ENCODE measurements at regions not wholly inside any gene's neighbourhood (a gene's known extent, or its start where the extent isn't known, plus 50 kb on each side); places are given as distances from the start of the nearest gene placed in this dataset.

DNA sequence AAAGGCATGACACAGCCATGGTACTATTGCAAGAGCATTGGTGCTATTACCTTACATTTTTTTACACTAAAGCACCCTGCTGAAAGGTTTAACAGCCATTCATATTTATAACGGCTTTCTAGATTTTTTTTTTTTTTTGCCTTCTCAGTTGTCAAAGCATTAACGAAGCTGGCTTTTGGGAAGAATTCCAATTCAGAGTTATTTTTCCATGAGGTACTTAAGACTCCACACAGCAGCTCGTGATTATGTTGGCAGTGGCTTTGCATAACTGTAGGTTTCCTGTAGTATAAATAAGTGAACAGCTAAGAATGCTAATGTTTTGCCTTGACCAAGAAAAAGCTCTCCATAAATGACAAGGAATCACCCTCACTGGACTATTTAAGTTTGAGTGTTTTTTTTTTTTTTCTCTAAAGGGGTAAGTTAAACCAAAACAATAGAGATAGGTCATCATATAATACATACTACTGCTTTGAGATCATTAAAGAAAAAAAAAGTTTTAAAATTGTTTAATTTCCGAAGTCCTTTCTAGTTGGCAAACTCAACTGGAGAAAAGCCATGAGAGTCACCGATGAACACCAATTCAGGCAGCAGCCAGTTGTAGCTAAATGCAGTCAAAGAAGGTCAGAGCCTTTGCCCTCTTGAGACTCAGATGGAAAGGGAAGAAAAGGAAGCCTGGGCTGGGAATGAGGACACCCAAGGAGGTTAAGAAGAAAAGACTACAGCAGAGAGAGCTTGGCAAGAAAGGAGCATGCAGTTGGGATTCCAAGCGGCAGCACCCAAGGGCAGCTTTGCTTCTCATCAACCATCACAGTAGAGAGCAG, 187.4 kb upstream of the NCKAP5 start:
- TF ChIP-seq, protein P1, sequence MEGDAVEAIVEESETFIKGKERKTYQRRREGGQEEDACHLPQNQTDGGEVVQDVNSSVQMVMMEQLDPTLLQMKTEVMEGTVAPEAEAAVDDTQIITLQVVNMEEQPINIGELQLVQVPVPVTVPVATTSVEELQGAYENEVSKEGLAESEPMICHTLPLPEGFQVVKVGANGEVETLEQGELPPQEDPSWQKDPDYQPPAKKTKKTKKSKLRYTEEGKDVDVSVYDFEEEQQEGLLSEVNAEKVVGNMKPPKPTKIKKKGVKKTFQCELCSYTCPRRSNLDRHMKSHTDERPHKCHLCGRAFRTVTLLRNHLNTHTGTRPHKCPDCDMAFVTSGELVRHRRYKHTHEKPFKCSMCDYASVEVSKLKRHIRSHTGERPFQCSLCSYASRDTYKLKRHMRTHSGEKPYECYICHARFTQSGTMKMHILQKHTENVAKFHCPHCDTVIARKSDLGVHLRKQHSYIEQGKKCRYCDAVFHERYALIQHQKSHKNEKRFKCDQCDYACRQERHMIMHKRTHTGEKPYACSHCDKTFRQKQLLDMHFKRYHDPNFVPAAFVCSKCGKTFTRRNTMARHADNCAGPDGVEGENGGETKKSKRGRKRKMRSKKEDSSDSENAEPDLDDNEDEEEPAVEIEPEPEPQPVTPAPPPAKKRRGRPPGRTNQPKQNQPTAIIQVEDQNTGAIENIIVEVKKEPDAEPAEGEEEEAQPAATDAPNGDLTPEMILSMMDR (IDR thresholded peaks at IDR 0.05; ENCODE audit: low read length), result no peak
- no peak for TF ChIP-seq EZH2 (IDR thresholded peaks at IDR 0.05; ENCODE audit: borderline replicate concordance, low read length)
